OCI-LY7 (cell line): ENCODE measurements at regions not wholly inside any gene's neighbourhood (a gene's known extent, or its start where the extent isn't known, plus 50 kb on each side); places are given as distances from the start of the nearest gene placed in this dataset.

Experiments
- BruUV-seq: library from RNA; stranded (reverse); fragments of 400-500 nt; replicated peaks from 2 replicates; lab custom pipeline; 2021; lab: Mats Ljungman, UMichigan
- CTCF ChIA-PET: fragments of 300-600 bp; sonication (Branson Sonifier 250); formaldehyde crosslinking; loops from one replicate; lab custom pipeline; 2022; ENCODE audit warnings: antibody characterized with exemption; ENCODE audit not compliant: unreplicated experiment; lab: Charles Lee
- POLR2A ChIA-PET: fragments of 300-600 bp; sonication (Branson Sonifier 250); formaldehyde crosslinking; loops from one replicate; lab custom pipeline; 2022; ENCODE audit warnings: antibody characterized with exemption; lab: Charles Lee
- DNase-seq: peaks from one replicate; pipeline ENCODE4 v3.0.0-alpha.2; 2015; ENCODE audit warnings: low spot score
- H2AFZ ChIP-seq: fragments of 200-600 bp; sonication (generic), shearing (Covaris generic); 2 replicates; pipeline ENCODE4 v1.6.1; 2014; ENCODE audit warnings: mild to moderate bottlenecking, antibody characterized with exemption, low read length, moderate library complexity
- H3K27ac ChIP-seq: fragments of 200-600 bp; sonication (generic); 2 replicates; pipeline ENCODE4 v1.5.1; 2014; ENCODE audit warnings: mixed run types, low read depth, mild to moderate bottlenecking, moderate library complexity, low read length, inconsistent platforms; ENCODE audit not compliant: poor library complexity, severe bottlenecking
- H3K36me3 ChIP-seq: fragments of 200-600 bp; sonication (generic); 2 replicates; pipeline ENCODE4 v1.6.1; 2014; ENCODE audit warnings: mild to moderate bottlenecking, antibody characterized with exemption, low read length, moderate library complexity, mixed read lengths; ENCODE audit not compliant: insufficient read depth
- H3K4me1 ChIP-seq: fragments of 200-600 bp; sonication (generic); 2 replicates; pipeline ENCODE4 v1.5.1; 2014; ENCODE audit warnings: mild to moderate bottlenecking, low read length; ENCODE audit not compliant: insufficient read depth, poor library complexity, severe bottlenecking
- H3K4me2 ChIP-seq: fragments of 200-600 bp; sonication (generic); 2 replicates; pipeline ENCODE4 v1.6.1; 2014; ENCODE audit warnings: mild to moderate bottlenecking, low read length
- H3K4me3 ChIP-seq: fragments of 200-600 bp; sonication (generic); 2 replicates; pipeline ENCODE4 v1.5.1; 2014; ENCODE audit warnings: mild to moderate bottlenecking, low read depth, low read length; ENCODE audit not compliant: poor library complexity, severe bottlenecking
- H3K79me2 ChIP-seq: fragments of 200-600 bp; sonication (generic); 2 replicates; pipeline ENCODE4 v1.6.1; 2016; ENCODE audit warnings: low read depth, mild to moderate bottlenecking, low read length, moderate library complexity, mixed read lengths; ENCODE audit not compliant: insufficient read depth
- H3K9me2 ChIP-seq: fragments of 200-600 bp; sonication (generic); 2 replicates; pipeline ENCODE4 v1.6.1; 2016; ENCODE audit warnings: mild to moderate bottlenecking, low read length, mixed read lengths; ENCODE audit not compliant: insufficient read depth
- H3K9me3 ChIP-seq: fragments of 200-600 bp; sonication (generic); 2 replicates; pipeline ENCODE4 v1.6.1; 2014; ENCODE audit warnings: mild to moderate bottlenecking, mixed run types, low read length, mixed read lengths
- H4K20me1 ChIP-seq: fragments of 200-600 bp; sonication (generic); 2 replicates; pipeline ENCODE4 v1.6.1; 2014; ENCODE audit warnings: mild to moderate bottlenecking, antibody characterized with exemption, low read length, moderate library complexity, mixed read lengths; ENCODE audit not compliant: insufficient read depth
- EZH2phosphoT487 ChIP-seq: fragments of 200-600 bp; sonication (generic); IDR thresholded peaks from 2 replicates; pipeline ENCODE4 v1.6.1; 2018; ENCODE audit warnings: low read depth, borderline replicate concordance, mild to moderate bottlenecking, mixed run types, antibody characterized with exemption, low read length, moderate library complexity, mixed read lengths
- intact Hi-C: fragments of 100-400 bp; cut with micrococcal nuclease; formaldehyde crosslinking; loops from one replicate; pipeline ENCODE4 v1.10.0; 2022; ENCODE audit not compliant: unreplicated experiment
- TF ChIP-seq, protein P1 (sequence below): fragments of 200-600 bp; sonication (generic); conservative IDR thresholded peaks from 2 replicates; pipeline ENCODE4 v1.5.1; 2014; ENCODE audit warnings: mild to moderate bottlenecking, antibody characterized with exemption, low read length, moderate library complexity, mixed read lengths

DNA sequence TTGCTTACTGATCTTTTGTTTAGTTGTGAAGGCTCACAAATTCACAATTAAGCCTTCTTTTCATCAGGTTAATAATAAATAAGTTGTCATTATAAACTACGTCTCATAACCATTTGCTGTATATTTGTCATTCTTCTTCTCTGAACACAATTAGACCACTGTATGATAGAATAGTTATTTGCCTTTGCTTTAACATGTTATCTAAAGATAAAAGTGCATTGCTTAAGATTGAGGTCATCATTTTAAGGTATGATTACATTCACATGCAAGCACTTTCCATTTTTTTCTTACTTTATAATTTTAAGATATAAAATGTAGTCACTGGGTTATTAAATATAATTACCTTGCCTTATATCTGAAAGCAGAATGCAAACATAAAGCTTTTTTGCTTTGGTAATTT, 80.1 kb upstream of the GLS start:
- CTCF ChIA-PET, result no interaction called here
- no peak overlapping the region for H3K4me3 ChIP-seq
- H3K9me3 ChIP-seq, result no peaks in the 10 kb centered on the region
- H4K20me1 ChIP-seq, result no peaks in the 10 kb centered on the region
- H3K79me2 ChIP-seq, result no peaks in the 10 kb centered on the region
- H3K9me2 ChIP-seq, result no peaks in the 10 kb centered on the region
- DNase-seq, result no peak
- no peaks in the 10 kb centered on the region for H3K4me1 ChIP-seq
- TF ChIP-seq EZH2phosphoT487, result no peak
- TF ChIP-seq, protein P1, sequence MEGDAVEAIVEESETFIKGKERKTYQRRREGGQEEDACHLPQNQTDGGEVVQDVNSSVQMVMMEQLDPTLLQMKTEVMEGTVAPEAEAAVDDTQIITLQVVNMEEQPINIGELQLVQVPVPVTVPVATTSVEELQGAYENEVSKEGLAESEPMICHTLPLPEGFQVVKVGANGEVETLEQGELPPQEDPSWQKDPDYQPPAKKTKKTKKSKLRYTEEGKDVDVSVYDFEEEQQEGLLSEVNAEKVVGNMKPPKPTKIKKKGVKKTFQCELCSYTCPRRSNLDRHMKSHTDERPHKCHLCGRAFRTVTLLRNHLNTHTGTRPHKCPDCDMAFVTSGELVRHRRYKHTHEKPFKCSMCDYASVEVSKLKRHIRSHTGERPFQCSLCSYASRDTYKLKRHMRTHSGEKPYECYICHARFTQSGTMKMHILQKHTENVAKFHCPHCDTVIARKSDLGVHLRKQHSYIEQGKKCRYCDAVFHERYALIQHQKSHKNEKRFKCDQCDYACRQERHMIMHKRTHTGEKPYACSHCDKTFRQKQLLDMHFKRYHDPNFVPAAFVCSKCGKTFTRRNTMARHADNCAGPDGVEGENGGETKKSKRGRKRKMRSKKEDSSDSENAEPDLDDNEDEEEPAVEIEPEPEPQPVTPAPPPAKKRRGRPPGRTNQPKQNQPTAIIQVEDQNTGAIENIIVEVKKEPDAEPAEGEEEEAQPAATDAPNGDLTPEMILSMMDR, result no peak
- no peak overlapping the region for H3K4me2 ChIP-seq
- no peaks in the 10 kb centered on the region for H3K36me3 ChIP-seq
- intact Hi-C loops, result loop anchor here (5.0 kb wide), 1 partner anchor 418 kb away; no protein-coding TSS in a partner anchor
- BruUV-seq, result no TSS peak
- POLR2A ChIA-PET, result interaction anchor here (0.5 kb wide), 1 partner anchor 476 kb away, joined by 3 read pairs; no protein-coding TSS in a partner anchor
- no peak overlapping the region for H3K27ac ChIP-seq
- H2AFZ ChIP-seq, result no peak overlapping the region

DNA sequence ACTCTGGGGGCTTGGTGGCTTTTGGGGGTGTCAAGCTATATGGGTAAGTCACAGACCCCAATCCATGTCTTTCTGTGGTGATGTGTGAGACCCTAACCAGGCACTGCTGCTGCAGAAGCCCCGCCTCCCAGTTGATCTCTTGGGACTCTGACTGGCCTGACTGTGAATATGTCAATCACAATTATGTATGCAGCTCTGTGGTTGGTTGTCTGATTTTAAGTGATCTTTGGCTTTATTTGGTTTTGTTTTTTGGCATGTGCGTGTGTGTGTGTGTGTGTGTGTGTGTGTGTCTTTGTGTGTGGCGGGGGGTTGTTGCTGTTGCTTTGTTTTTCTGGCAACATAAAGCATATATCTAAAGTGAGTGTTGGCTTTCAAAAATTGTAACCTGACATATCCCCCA, 78.5 kb upstream of the GLS start:
- Histone ChIP-seq H3K4me3 (no peak overlapping the region), H3K9me3 (no peaks in the 10 kb centered on the region), H3K36me3 (no peaks in the 10 kb centered on the region), H4K20me1 (no peaks in the 10 kb centered on the region), H3K4me2 (no peak overlapping the region), H3K79me2 (no peaks in the 10 kb centered on the region), H2AFZ (no peak overlapping the region), H3K9me2 (no peaks in the 10 kb centered on the region), H3K27ac (no peak overlapping the region), H3K4me1 (no peaks in the 10 kb centered on the region)
- BruUV-seq, result no TSS peak
- POLR2A ChIA-PET, result no interaction called here
- DNase-seq, result no peak
- intact Hi-C loops, result loop anchor here (5.0 kb wide), 1 partner anchor 420 kb away; no protein-coding TSS in a partner anchor
- CTCF ChIA-PET, result no interaction called here
- TF ChIP-seq EZH2phosphoT487, result no peak
- TF ChIP-seq, protein P1, result no peak

DNA sequence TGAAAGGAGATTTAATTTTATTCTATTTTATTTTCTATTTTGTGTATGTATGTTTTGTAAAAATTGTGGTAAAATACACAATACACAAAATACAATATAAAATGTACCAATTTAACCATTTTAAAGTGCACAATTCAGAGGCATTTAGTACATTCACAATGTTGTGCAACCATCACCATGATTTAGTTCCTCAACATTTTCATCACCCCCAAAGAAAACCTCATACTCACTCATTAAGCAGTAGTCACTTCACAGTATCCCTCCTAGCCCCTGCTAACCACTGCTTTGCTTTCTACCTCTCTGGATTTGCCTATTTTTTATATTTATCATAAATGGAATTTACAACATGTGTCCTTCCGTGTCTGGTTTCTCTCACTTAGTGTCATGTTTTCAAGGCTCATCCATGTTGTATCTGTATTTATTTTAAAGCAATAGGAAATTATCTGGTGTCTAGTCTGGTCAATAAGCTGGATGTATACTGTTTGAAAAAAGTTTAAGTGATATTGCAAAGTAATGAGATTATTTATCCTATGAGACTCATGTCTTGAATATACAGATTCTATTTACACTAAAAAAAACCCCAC, 77.9 kb upstream of the GLS start:
- Histone ChIP-seq H3K9me2 (no peaks in the 10 kb centered on the region), H3K79me2 (no peaks in the 10 kb centered on the region), H2AFZ (no peak overlapping the region), H4K20me1 (no peaks in the 10 kb centered on the region), H3K4me1 (no peaks in the 10 kb centered on the region), H3K4me3 (no peak overlapping the region), H3K9me3 (no peaks in the 10 kb centered on the region), H3K4me2 (no peak overlapping the region), H3K36me3 (no peaks in the 10 kb centered on the region), H3K27ac (no peak overlapping the region)
- POLR2A ChIA-PET, result no interaction called here
- DNase-seq, result no peak
- CTCF ChIA-PET, result no interaction called here
- intact Hi-C loops, result loop anchor here (5.0 kb wide), 1 partner anchor 420 kb away; no protein-coding TSS in a partner anchor
- TF ChIP-seq, protein P1, result no peak
- TF ChIP-seq EZH2phosphoT487, result no peak
- BruUV-seq, result no TSS peak
